Natural killer cell (primary cell): ENCODE measurements at regions not wholly inside any gene's neighbourhood (a gene's known extent, or its start where the extent isn't known, plus 50 kb on each side); places are given as distances from the start of the nearest gene placed in this dataset.

Experiments used
- ATAC-seq, 3 donors: fragments of 150-1000 bp in 2 of 3; fragments of 200-7000 bp in 1 of 3; cut with Tn5 transposase; 1 replicate in 1 of 3; 2 replicates in 2 of 3; pipeline ENCODE4 v1.10.0; 2021; ENCODE audit warnings: mild to moderate bottlenecking in 2 of 3, moderate library complexity in 2 of 3
- DNase-seq, 2 donors: peaks; one replicate each; pipeline versions ENCODE4 v3.0.0 to v3.0.0-alpha.2; 2013 to 2021; ENCODE audit warnings: mixed read lengths in 1 of 2
- H3K27ac ChIP-seq: one replicate; pipeline ENCODE4 v1.5.1; 2013; ENCODE audit warnings: mild to moderate bottlenecking, low read length
- H3K27me3 ChIP-seq: one replicate; pipeline ENCODE4 v1.6.1; 2013; ENCODE audit warnings: low read length; ENCODE audit not compliant: control insufficient read depth, insufficient read depth
- H3K36me3 ChIP-seq: one replicate; pipeline ENCODE4 v1.6.1; 2013; ENCODE audit warnings: low read length; ENCODE audit not compliant: control insufficient read depth, insufficient read depth
- H3K4me1 ChIP-seq: one replicate; pipeline ENCODE4 v1.6.1; 2013; ENCODE audit warnings: low read length; ENCODE audit not compliant: control insufficient read depth, insufficient read depth
- H3K4me3 ChIP-seq: one replicate; pipeline ENCODE4 v1.5.1; 2013; ENCODE audit warnings: low read length
- H3K9me3 ChIP-seq: one replicate; pipeline ENCODE4 v1.6.1; 2013; ENCODE audit warnings: low read length; ENCODE audit not compliant: control insufficient read depth, insufficient read depth
- H3K27ac Mint-ChIP-seq, 2 donors: one replicate each; pipeline ENCODE4 v1.8.0; 2022; ENCODE audit warnings: mild to moderate bottlenecking in 2 of 2, mixed read lengths in 2 of 2, moderate library complexity in 1 of 2
- H3K27me3 Mint-ChIP-seq, 2 donors: one replicate each; pipeline ENCODE4 v1.8.0; 2022; ENCODE audit warnings: low read depth in 2 of 2, mixed read lengths in 2 of 2
- H3K36me3 Mint-ChIP-seq: one replicate; pipeline ENCODE4 v1.8.0; 2022; ENCODE audit warnings: mixed read lengths
- H3K4me1 Mint-ChIP-seq, 2 donors: one replicate each; pipeline ENCODE4 v1.8.0; 2022; ENCODE audit warnings: mixed read lengths in 2 of 2
- H3K4me3 Mint-ChIP-seq: one replicate; pipeline ENCODE4 v1.8.0; 2022; ENCODE audit warnings: mild to moderate bottlenecking, moderate library complexity, mixed read lengths
- H3K9me3 Mint-ChIP-seq, 2 donors: one replicate each; pipeline ENCODE4 v1.8.0; 2022; ENCODE audit warnings: mixed read lengths in 2 of 2
- WGBS: methylation state at CpG from one replicate; pipeline ENCODE4 v1.1.7; 2013; ENCODE audit warnings: missing lambda C conversion rate; ENCODE audit not compliant: insufficient coverage; 5-methylcytosine and 5-hydroxymethylcytosine counted together
- intact Hi-C: fragments of 100-400 bp; cut with micrococcal nuclease; formaldehyde crosslinking; loops from one replicate; pipeline ENCODE4 v1.14.2; 2022
- TF ChIP-seq, protein P1 (sequence below): fragments of 200-600 bp; IDR thresholded peaks from one replicate; pipeline ENCODE4 v1.8.0; 2022; ENCODE audit warnings: antibody characterized with exemption

GRCh38 chr1:58430421-58431275 is 115.9 kb downstream of the OMA1 start:
- H3K36me3 ChIP-seq, result no peaks in the 10 kb centered on the region
- no peak overlapping the region for H3K4me3 ChIP-seq
- H3K4me1 ChIP-seq, result no peaks in the 10 kb centered on the region
- Mint-ChIP-seq H3K27me3 (no peaks in the 10 kb centered on the region), H3K4me1 (no peaks in the 10 kb centered on the region), H3K4me3 (no peak overlapping the region), H3K36me3 (no peaks in the 10 kb centered on the region), H3K27ac (no peak overlapping the region), H3K9me3 (no peaks in the 10 kb centered on the region)
- DNase-seq (no peak), ATAC-seq (no peak)
- H3K9me3 ChIP-seq, result no peaks in the 10 kb centered on the region
- no peaks in the 10 kb centered on the region for H3K27me3 ChIP-seq
- no peak overlapping the region for H3K27ac ChIP-seq
- TF ChIP-seq, protein P1, sequence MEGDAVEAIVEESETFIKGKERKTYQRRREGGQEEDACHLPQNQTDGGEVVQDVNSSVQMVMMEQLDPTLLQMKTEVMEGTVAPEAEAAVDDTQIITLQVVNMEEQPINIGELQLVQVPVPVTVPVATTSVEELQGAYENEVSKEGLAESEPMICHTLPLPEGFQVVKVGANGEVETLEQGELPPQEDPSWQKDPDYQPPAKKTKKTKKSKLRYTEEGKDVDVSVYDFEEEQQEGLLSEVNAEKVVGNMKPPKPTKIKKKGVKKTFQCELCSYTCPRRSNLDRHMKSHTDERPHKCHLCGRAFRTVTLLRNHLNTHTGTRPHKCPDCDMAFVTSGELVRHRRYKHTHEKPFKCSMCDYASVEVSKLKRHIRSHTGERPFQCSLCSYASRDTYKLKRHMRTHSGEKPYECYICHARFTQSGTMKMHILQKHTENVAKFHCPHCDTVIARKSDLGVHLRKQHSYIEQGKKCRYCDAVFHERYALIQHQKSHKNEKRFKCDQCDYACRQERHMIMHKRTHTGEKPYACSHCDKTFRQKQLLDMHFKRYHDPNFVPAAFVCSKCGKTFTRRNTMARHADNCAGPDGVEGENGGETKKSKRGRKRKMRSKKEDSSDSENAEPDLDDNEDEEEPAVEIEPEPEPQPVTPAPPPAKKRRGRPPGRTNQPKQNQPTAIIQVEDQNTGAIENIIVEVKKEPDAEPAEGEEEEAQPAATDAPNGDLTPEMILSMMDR, result no peak
- WGBS, result 92% methylated on average over 7 of the region's 7 CpGs
- intact Hi-C loops, result no loop called here

DNA sequence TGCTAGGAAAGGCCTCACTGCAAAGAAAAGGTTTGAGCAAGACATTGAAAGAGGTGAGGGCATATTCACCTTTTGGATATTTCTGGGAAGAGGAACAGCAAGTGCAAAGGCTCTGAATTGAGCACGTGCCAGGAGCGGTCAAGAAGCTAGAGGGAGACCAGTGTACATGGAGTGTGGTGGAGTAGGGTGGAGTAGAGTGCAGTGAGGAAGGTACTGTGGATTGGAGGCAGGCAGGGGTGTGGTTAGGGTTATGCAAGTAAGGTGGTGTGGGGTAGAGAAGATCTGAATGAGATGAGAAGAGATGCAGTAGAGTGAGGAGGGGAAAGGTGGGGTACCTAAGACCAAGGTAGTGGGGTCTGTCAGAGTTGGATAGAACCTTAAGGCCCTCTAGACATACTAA is 119.6 kb downstream of the OMA1 start:
- 97% methylated on average over 2 of the region's 2 CpGs for WGBS
- no peaks in the 10 kb centered on the region for H3K36me3 Mint-ChIP-seq
- no peak overlapping the region for H3K4me3 Mint-ChIP-seq
- intact Hi-C loops, result no loop called here
- H3K27ac Mint-ChIP-seq, result no peak overlapping the region
- DNase-seq (no peak), ATAC-seq (no peak)
- H3K9me3 ChIP-seq, result no peaks in the 10 kb centered on the region
- H3K27ac ChIP-seq, result no peak overlapping the region
- no peaks in the 10 kb centered on the region for H3K27me3 ChIP-seq
- no peaks in the 10 kb centered on the region for H3K4me1 Mint-ChIP-seq
- H3K4me3 ChIP-seq, result no peak overlapping the region
- TF ChIP-seq, protein P1, result no peak
- H3K4me1 ChIP-seq, result no peaks in the 10 kb centered on the region
- H3K9me3 Mint-ChIP-seq, result no peaks in the 10 kb centered on the region
- no peaks in the 10 kb centered on the region for H3K36me3 ChIP-seq
- no peaks in the 10 kb centered on the region for H3K27me3 Mint-ChIP-seq

GRCh38 chr1:58422436-58422835 is 124.1 kb downstream of the OMA1 start:
- TF ChIP-seq, protein P1, result no peak
- Mint-ChIP-seq H3K27ac (no peak overlapping the region), H3K9me3 (no peaks in the 10 kb centered on the region), H3K4me3 (no peak overlapping the region), H3K4me1 (no peaks in the 10 kb centered on the region), H3K27me3 (peaks cover 0 to 3% of the 10 kb centered on the region in 2 donors), H3K36me3 (no peaks in the 10 kb centered on the region)
- Histone ChIP-seq H3K4me1 (no peaks in the 10 kb centered on the region), H3K36me3 (no peaks in the 10 kb centered on the region), H3K27me3 (no peaks in the 10 kb centered on the region), H3K27ac (no peak overlapping the region), H3K9me3 (no peaks in the 10 kb centered on the region), H3K4me3 (no peak overlapping the region)
- 77% methylated on average over 4 of the region's 4 CpGs for WGBS
- DNase-seq (no peak), ATAC-seq (no peak)
- intact Hi-C loops, result no loop called here
